NCI-H446 (cell line): ENCODE measurements at regions not wholly inside any gene's neighbourhood (a gene's known extent, or its start where the extent isn't known, plus 50 kb on each side); places are given as distances from the start of the nearest gene placed in this dataset.
"Not testable (repeated sequence)": the region's sequence is repeated elsewhere in the genome, so short reads cannot be mapped to it uniquely, and the experiment has no call there.

Experiments used
- DNase-seq, 2 experiments: peaks; one replicate each; lab custom pipeline; 2025; lab: John Stamatoyannopoulos, UW

- no peak for DNase-seq
Measured at GRCh38 chr17:70736375-70736957, 567.1 kb downstream of the KCNJ2 start.

DNA sequence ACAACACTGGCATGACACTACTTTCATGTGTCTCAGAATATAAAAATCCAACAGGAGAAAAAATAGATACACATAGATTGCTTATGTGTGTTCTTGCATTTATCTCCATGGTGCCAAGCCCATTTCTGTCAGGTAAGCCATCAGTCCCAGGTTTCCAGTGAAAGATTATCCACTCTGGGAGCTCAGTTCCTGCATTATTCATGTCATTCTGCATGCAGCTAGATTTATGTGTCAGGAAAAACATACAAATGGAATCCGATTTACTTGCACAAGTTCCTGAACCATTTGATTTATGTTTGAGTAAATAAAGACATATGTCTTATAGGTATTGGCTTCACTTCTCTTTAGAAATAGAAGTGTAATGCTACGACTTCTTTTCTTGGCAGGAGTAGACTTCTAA, 569.7 kb downstream of the KCNJ2 start:
- no peak for DNase-seq

GRCh38 chr17:70746574-70746973, 577.2 kb downstream of the KCNJ2 start:
- DNase-seq, result not testable (repeated sequence)

DNA sequence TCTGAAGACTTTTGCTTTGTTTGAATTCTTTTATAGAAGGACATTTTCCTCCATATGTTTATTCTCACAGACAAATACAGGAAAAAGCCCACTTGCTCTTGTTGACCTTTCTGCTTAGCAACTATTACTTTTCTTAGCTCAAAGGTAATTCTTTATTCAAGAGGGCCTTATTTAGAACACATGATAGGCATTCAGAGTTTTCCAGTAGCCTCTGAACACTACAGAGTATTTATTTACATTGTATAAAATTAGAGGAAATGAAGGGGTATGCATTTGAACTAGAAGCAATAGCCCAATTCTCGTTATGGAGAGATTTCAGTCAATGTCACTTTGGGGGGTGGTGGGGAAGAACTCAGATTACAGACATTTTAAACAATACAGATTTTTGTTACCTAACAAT, 581.7 kb downstream of the KCNJ2 start:
- DNase-seq, result no peak

DNA sequence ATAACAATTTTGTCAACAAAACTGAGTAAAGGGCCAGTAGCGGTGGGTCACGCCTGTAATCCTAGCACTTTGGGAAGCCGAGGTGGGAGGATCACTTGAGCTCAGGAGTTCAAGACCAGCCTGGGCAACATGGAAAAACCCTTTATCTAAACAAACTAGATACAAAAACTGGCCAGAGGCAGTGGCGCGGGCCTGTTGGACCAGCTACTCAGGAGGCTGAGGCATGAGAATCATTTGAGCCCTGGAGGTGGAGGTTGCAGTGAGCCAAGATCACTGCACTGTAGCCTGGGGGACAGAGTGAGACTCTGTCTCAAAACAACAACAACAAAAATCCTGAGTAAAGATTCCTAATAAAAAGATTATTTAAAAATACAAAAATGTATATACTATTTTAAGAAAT, 583.1 kb downstream of the KCNJ2 start:
- not testable (repeated sequence) for DNase-seq

DNA sequence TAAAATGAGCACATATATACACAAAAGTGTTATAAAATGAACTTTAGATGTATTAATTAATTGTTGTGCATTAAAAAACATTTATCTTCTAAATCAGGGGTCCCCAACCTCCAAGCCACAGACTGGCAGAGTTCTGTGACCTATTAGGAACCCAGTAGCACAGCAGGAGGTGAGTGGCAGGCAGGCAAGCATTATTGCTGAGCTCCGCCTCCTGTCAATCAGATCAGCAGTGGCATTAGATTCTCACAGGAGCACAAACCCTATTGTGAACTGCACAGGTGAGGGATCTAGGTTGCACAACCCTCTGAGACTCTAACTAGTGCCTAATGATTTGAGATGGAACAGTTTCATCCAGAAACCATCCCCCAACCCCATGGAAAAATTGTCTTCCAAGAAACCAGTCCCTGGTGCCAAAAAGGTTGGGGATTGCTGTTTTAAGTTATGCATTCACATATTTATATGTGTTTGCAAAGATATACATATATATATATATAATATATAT, 583.7 kb downstream of the KCNJ2 start:
- DNase-seq, result no peak

DNA sequence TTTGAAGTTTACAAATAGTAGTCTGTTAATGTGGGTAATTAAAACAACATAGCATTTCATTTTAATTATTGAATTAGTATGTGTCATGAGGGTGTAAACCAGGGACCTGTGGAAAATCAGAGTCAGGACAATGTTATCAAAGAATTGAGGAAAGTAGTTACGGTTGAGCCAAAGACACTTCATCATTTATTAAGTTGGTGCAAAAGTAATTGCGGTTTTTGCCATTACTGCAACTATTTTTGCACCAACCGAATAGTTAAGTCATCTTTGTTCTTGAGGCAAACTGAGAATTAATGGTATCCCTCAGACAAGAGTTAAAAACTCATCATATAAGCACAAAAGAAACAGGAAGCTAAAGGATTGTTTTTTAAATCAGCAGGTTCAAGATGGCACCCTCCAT, 593.7 kb downstream of the KCNJ2 start:
- DNase-seq, result no peak

DNA sequence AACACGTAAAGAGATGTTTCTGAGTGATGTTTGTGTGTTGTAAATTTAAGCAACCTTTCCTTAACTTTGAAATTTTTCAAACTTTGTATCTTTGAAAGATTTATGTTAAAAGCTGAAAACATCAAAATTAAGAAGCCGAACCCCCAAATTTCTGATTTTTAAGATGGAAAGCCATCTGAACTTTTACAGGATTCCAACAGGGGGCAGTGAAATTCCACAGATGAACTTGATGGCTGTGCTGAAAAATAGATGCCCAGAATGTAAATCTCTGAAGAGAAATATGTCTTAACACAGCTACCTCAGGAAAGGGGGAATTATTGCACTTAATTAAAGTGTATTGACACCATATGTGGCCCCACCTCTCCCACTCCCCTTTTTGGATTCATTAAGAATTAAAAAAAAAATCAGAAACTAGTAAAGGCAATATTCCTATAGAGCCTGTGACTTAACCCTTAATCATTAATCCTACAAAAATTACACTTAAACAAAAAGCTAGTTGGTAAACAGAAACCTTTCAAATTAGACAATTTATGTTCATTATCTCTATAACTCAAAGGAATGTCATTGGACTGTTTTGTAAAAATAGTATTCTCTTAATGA, 597.9 kb downstream of the KCNJ2 start:
- DNase-seq, result peak; percentile 18 to 54

DNA sequence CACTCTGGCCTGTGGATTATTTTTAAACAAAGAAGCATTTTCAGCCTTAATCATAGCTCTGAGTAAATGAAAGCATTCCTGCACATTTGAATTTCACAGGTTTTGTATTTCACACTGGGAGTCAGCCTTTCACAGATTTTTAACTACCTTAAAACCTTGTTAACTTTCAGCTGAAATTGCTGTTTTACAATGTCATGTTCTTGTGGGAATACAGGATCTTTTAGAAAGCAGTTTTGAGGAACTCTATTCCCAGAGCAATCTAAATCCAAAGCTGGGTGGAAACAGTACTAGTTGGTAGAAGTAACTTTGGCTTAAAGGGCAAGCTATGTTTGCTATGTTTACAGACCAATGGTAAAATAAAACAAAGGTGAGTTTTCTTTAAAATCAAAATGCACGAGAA, 600.6 kb downstream of the KCNJ2 start:
- DNase-seq, result no peak

DNA sequence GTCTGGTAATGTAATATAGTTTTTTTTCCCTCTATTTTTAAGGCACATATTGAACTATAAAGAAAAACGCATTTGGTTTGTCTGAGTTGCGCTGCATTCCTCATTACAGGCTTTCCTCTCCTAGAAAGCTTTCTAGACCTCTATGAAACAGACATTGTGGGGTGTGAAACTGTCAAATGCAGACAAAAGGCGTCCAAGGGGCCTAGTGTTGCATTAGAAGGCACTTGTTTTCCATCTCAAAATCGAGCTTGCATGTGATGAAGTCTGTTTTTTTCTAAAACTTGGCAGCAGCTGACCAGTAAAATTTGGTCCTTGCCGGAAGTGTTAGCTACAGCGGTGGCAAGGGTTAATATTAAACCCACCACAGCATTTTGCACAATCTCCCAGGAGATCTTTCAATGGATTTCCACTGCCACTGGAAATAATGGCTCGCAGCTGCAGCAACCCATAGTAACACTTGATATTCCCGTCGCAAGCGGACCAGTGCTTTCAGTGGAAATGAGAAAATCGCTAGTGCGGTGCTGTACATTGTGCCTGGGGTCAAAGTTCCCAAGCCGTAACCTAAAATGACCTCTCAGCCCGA, 602.6 kb downstream of the KCNJ2 start:
- no peak for DNase-seq

DNA sequence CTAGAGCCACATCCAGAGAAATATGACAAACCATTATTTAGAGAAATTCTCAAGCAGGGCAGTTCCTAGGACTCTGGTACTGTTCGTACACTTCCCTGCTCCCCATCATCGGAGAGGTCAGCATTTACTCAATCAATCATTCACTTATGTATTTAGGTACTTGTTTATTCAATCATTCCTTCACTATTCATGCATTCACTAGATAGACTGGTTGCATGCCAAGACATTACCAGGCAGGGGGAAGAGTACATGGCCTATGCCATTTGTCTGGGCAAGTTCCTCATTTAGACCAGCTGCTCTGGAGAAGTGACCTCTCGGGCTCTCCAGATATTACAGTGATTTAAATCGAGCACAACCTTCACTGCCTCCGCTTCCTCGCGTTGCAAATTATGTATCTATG, 603.4 kb downstream of the KCNJ2 start:
- no peak for DNase-seq

DNA sequence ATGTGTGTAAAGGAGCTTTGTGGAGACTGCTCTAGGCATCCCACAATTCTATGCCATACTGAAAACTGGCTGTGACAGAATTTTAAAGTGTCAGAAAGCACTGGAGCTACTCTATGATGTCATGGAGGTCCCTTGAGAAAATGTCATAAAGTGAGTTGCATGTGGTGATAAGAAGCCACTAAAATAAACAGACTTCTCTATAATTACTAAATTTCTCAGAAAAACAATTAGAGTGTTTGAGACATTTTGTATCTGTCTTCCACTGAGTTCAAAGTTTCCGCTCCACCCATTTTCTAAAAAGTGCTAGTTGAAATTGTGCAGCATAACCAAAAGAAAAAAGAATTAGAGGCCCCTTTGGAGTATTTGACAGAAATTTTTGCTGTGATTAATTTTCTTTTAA, 603.9 kb downstream of the KCNJ2 start:
- DNase-seq, result no peak

DNA sequence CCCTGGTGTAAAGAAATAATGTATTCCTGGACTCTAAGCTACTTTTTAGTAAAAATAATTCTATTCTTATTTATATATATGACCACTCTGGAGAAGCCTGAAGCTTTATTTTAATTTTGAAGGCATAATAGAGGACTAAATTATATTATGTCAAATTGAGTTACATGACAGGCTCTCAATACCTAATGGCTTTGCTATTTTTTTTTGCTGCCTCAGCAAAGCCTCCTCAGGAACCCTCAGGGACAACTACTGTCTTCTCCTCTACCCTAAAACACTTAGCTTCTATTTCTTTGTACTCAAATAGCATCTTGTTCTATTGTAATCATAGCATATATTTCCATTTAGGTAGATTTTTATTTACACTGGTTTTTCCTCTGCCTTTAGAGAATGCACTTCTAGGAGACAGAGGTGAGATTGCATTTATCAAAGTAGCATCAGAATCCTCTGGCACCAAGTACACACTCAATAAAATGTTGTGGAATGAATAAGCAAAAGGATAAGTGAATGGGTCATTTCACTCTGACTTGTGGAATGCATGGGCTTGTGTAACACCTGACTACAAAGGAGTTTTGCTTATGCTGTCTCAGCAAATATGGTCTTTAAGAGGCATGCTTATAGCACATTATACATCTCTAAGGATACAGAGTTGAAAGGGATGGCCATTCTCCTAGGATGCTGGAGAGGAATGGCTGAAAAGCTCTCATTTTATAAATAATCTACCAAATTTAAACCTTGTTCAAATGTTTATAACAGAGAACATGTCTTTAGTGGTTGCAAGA, 605.2 kb downstream of the KCNJ2 start:
- DNase-seq, result no peak

- DNase-seq, result peak in 1 of 2 experiments; percentile 23
Measured at GRCh38 chr17:70775679-70776078, 606.3 kb downstream of the KCNJ2 start.

DNA sequence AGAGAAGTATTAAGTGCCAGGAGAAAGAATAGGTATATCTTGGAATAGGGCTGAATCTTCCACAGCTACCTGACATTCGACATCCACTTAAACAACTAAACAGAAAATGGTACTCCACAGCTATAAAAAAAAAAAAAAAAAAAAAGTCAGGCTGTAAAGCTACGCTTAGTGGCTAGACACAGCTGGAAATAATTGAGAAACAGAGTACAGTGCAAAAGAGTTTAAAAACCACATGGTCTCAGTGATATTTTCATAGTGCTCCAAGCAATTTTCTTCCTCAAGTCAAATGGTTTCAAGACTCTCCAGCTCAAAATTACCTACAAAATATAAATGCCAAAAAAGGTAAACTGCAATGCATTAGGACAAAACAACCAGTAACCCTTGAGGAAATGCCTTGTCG, 607.1 kb downstream of the KCNJ2 start:
- no peak for DNase-seq

DNA sequence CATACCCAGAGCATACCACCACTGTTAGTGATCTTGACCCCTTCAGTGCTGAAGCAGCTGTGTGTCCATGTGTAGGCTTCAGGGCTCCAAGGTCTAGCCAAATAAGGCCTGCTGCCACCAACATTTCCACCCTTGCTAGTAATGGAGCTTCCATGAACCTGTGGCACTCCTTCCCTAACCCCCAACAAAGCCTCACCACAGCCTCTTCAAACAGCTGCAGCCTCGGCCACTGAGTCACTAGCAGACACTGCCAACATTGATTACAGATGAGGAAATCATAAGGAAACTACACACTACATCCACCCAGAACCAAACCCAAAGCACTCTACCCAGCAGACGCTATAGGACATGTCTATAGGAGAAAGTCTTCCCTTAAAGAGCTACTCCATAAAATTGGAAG, 610.7 kb downstream of the KCNJ2 start:
- no peak for DNase-seq

GRCh38 chr17:70786081-70786480, 616.7 kb downstream of the KCNJ2 start:
- no peak for DNase-seq

DNA sequence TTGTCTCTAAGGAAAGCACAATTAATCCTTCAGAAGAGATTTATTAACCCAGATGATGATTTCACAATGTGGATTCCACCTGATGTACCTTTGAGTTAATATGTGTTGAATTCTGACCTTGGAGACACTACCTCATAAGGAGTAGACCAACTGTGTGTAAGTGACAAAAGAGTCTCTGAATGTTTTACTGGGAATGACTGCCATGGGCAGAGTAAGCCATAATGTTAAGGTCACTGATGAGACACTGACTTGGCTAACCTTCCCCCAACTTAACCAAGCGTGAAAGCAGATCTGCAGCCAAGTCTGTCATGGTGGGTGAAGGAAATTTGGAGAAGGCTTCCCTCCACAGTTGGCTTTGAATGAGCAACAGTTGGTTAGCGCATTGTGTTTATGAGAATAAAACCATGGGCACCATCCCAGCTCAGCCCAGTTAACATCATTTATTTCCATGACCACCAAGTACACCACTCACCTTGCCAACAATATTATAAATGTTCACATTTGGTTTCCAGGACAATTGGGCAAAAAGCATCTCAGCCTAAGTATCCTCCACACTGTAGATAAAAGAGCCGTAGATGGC, 618.5 kb downstream of the KCNJ2 start:
- peak; percentile 58 to 84 for DNase-seq

DNA sequence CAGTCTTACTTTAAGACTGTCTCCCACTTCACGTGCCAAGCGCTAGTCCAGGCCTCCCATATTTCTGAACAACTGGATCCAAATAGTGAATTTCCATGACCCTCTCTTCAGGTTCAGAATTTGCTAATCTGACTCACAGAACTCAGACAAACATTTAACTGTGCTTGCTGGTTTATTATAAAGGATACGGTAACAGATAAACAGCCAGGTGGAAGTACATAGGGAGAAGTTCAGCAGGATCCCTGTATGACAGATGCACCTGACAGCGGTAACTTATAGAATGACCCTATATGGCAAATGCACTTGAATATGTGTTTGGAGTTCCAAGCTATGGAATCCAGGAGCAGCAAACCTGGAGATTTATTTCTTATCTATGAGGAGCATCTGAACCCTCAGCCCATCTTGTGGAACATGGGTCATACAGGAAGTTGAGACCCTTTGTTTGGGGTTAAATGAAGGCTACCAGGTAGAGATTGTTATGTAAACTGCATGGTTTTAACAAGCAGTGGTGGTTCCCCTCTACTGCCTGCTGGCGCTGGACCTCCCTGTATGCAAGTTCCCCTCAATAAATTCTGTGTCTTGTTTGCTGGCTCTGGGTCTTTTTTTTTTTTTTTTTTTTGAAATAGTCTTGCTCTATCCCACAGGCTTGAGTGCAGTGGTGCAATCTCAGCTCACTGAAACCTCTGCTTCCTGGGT, 622.6 kb downstream of the KCNJ2 start:
- no peak for DNase-seq

- no peak for DNase-seq
Measured at GRCh38 chr17:70794738-70795137, 625.4 kb downstream of the KCNJ2 start.

DNA sequence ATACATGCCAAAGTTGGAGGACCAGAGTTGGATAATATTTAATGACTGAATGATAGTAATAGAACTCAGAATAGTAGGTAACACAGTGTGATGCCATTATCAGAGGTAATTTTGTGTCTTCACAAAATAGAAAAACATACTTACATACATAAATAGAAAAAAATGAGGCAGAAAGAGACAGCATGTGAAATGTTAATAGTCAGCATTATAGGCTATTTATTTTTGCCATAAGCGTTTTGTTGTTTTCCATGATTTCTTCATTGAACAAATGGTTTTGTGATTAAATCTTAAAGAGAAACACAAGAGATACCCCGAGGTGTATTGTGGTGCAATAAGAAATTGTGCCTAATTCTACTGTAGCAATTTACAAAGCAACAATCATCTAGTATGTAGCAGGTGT, 626.3 kb downstream of the KCNJ2 start:
- no peak for DNase-seq

GRCh38 chr17:70796757-70797156, 627.4 kb downstream of the KCNJ2 start:
- DNase-seq, result no peak
